ENCODE measurements at regions not wholly inside any gene's neighbourhood (a gene's known extent, or its start where the extent isn't known, plus 50 kb on each side); places are given as distances from the start of the nearest gene placed in this dataset.

DNA sequence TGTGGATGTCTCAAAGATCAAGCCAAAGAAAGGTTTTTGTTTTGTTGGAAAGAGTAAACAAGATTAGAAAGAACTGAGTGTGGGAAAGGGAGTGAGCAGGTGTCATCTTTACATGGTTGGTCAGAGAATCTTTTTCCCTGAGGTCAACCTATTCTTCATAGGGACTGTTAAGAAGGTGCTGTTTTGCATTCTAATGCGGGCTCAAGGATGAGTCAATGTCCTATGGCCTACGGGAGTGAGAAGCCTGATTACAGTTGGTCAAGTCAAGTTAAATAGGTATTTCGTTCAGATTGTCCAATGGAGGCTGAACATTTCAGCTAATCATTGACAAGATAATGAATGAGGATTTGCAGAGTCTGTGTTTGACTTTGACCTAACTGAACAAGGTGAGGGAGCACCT, 491.2 kb upstream of the PDZRN3 start:
- TF ChIP-seq GABPA (IDR thresholded peaks at IDR 0.05; ENCODE audit: low read depth) = no peak
- TF ChIP-seq FOSL2 (IDR thresholded peaks at IDR 0.05; ENCODE audit: borderline replicate concordance, low read depth) = no peak
- no peak for TF ChIP-seq TCF12 (IDR thresholded peaks at IDR 0.05)
- TF ChIP-seq ELF1 (IDR thresholded peaks at IDR 0.05) = no peak
- TF ChIP-seq RFX5 (IDR thresholded peaks at IDR 0.05; ENCODE audit: low read length) = no peak
- TF ChIP-seq SMC3 (IDR thresholded peaks at IDR 0.05; ENCODE audit: low read depth, low read length) = no peak
- no peak for TF ChIP-seq MEF2A (IDR thresholded peaks at IDR 0.05; ENCODE audit: borderline replicate concordance, low read depth)
- no peak for TF ChIP-seq YY1 (IDR thresholded peaks at IDR 0.05; ENCODE audit: low read depth)
- TF ChIP-seq PBX3 (IDR thresholded peaks at IDR 0.05) = no peak
- TF ChIP-seq, protein P1, sequence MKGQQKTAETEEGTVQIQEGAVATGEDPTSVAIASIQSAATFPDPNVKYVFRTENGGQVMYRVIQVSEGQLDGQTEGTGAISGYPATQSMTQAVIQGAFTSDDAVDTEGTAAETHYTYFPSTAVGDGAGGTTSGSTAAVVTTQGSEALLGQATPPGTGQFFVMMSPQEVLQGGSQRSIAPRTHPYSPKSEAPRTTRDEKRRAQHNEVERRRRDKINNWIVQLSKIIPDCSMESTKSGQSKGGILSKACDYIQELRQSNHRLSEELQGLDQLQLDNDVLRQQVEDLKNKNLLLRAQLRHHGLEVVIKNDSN (IDR thresholded peaks at IDR 0.05; ENCODE audit: borderline replicate concordance, low read depth) = no peak
- Histone ChIP-seq H3K4me3 (ENCODE audit: low read depth in 2 of 2, low read length in 1 of 2) (no peak overlapping the region), H4K20me1 (ENCODE audit: insufficient read depth) (no peaks in the 10 kb centered on the region), H3K79me2 (ENCODE audit: insufficient read depth) (no peaks in the 10 kb centered on the region), H3K4me2 (no peak overlapping the region), H3F3A (replicated peaks; ENCODE audit: insufficient read depth) (no peaks in the 10 kb centered on the region), H3K36me3 (replicated peaks in 1 of 2; ENCODE audit: control insufficient read depth in 1 of 2, insufficient read depth in 2 of 2, low read length in 1 of 2) (no peaks in the 10 kb centered on the region), H3K9me3 (no peaks in the 10 kb centered on the region), H2AFZ (ENCODE audit: low read depth) (no peak overlapping the region), H3K27me3 (ENCODE audit: insufficient read depth) (no peaks in the 10 kb centered on the region), H3K27ac (ENCODE audit: low read depth in 2 of 2, low read length in 1 of 2) (no peak overlapping the region), H3K4me1 (ENCODE audit: control insufficient read depth in 1 of 2, insufficient read depth in 2 of 2, low read depth in 1 of 2, low read length in 1 of 2) (no peaks in the 10 kb centered on the region), H3K9me2 (no peaks in the 10 kb centered on the region), H3K9ac (no peak overlapping the region)
- ChIA-PET CTCF (no interaction called here), POLR2A (no interaction called here)
- 39% methylated on average over 3 of the region's 3 CpGs for WGBS (ENCODE audit: low lambda C conversion rate)
- DNase-seq = no peak

- Histone ChIP-seq H4K20me1 (ENCODE audit: insufficient read depth) (no peaks in the 10 kb centered on the region), H3K27ac (ENCODE audit: low read depth in 2 of 2, low read length in 1 of 2) (no peak overlapping the region), H3K9me2 (no peaks in the 10 kb centered on the region), H3K9ac (no peak overlapping the region), H2AFZ (ENCODE audit: low read depth) (no peak overlapping the region), H3K79me2 (ENCODE audit: insufficient read depth) (no peaks in the 10 kb centered on the region), H3K4me1 (ENCODE audit: control insufficient read depth in 1 of 2, insufficient read depth in 2 of 2, low read depth in 1 of 2, low read length in 1 of 2) (no peaks in the 10 kb centered on the region), H3K4me3 (ENCODE audit: low read depth in 2 of 2, low read length in 1 of 2) (no peak overlapping the region), H3K9me3 (no peaks in the 10 kb centered on the region), H3K36me3 (replicated peaks in 1 of 2; ENCODE audit: control insufficient read depth in 1 of 2, insufficient read depth in 2 of 2, low read length in 1 of 2) (no peaks in the 10 kb centered on the region), H3F3A (replicated peaks; ENCODE audit: insufficient read depth) (no peaks in the 10 kb centered on the region), H3K27me3 (ENCODE audit: insufficient read depth) (no peaks in the 10 kb centered on the region), H3K4me2 (no peak overlapping the region)
- ChIA-PET CTCF (no interaction called here), POLR2A (no interaction called here)
- 44% methylated on average over 2 of the region's 2 CpGs for WGBS (ENCODE audit: low lambda C conversion rate)
- DNase-seq = no peak
- TF ChIP-seq PBX3 (IDR thresholded peaks at IDR 0.05) = no peak
- no peak for TF ChIP-seq MAX (IDR thresholded peaks at IDR 0.05; ENCODE audit: low read depth)
- TF ChIP-seq TCF12 (IDR thresholded peaks at IDR 0.05) = no peak
- TF ChIP-seq, protein P2, sequence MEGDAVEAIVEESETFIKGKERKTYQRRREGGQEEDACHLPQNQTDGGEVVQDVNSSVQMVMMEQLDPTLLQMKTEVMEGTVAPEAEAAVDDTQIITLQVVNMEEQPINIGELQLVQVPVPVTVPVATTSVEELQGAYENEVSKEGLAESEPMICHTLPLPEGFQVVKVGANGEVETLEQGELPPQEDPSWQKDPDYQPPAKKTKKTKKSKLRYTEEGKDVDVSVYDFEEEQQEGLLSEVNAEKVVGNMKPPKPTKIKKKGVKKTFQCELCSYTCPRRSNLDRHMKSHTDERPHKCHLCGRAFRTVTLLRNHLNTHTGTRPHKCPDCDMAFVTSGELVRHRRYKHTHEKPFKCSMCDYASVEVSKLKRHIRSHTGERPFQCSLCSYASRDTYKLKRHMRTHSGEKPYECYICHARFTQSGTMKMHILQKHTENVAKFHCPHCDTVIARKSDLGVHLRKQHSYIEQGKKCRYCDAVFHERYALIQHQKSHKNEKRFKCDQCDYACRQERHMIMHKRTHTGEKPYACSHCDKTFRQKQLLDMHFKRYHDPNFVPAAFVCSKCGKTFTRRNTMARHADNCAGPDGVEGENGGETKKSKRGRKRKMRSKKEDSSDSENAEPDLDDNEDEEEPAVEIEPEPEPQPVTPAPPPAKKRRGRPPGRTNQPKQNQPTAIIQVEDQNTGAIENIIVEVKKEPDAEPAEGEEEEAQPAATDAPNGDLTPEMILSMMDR (IDR thresholded peaks at IDR 0.05) = no peak
- TF ChIP-seq TEAD4 (IDR thresholded peaks at IDR 0.05; ENCODE audit: borderline replicate concordance, insufficient read depth) = no peak
- TF ChIP-seq RFX5 (IDR thresholded peaks at IDR 0.05; ENCODE audit: low read length) = no peak
- TF ChIP-seq EZH2phosphoT487 (IDR thresholded peaks at IDR 0.05; ENCODE audit: borderline replicate concordance, low read depth) = no peak
- no peak for TF ChIP-seq GATA2 (CRISPR knock-in tag; IDR thresholded peaks at IDR 0.05)
- TF ChIP-seq, protein P3, sequence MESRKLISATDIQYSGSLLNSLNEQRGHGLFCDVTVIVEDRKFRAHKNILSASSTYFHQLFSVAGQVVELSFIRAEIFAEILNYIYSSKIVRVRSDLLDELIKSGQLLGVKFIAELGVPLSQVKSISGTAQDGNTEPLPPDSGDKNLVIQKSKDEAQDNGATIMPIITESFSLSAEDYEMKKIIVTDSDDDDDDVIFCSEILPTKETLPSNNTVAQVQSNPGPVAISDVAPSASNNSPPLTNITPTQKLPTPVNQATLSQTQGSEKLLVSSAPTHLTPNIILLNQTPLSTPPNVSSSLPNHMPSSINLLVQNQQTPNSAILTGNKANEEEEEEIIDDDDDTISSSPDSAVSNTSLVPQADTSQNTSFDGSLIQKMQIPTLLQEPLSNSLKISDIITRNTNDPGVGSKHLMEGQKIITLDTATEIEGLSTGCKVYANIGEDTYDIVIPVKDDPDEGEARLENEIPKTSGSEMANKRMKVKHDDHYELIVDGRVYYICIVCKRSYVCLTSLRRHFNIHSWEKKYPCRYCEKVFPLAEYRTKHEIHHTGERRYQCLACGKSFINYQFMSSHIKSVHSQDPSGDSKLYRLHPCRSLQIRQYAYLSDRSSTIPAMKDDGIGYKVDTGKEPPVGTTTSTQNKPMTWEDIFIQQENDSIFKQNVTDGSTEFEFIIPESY (IDR thresholded peaks at IDR 0.05; ENCODE audit: borderline replicate concordance, low read depth) = no peak
- TF ChIP-seq, protein P4, sequence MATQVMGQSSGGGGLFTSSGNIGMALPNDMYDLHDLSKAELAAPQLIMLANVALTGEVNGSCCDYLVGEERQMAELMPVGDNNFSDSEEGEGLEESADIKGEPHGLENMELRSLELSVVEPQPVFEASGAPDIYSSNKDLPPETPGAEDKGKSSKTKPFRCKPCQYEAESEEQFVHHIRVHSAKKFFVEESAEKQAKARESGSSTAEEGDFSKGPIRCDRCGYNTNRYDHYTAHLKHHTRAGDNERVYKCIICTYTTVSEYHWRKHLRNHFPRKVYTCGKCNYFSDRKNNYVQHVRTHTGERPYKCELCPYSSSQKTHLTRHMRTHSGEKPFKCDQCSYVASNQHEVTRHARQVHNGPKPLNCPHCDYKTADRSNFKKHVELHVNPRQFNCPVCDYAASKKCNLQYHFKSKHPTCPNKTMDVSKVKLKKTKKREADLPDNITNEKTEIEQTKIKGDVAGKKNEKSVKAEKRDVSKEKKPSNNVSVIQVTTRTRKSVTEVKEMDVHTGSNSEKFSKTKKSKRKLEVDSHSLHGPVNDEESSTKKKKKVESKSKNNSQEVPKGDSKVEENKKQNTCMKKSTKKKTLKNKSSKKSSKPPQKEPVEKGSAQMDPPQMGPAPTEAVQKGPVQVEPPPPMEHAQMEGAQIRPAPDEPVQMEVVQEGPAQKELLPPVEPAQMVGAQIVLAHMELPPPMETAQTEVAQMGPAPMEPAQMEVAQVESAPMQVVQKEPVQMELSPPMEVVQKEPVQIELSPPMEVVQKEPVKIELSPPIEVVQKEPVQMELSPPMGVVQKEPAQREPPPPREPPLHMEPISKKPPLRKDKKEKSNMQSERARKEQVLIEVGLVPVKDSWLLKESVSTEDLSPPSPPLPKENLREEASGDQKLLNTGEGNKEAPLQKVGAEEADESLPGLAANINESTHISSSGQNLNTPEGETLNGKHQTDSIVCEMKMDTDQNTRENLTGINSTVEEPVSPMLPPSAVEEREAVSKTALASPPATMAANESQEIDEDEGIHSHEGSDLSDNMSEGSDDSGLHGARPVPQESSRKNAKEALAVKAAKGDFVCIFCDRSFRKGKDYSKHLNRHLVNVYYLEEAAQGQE (IDR thresholded peaks at IDR 0.05; ENCODE audit: low read depth, low read length) = no peak
- TF ChIP-seq YY1 (IDR thresholded peaks at IDR 0.05; ENCODE audit: low read depth) = no peak
Observed at GRCh38 chr3:74107451-74107850, 482.7 kb upstream of the PDZRN3 start.
